ENCODE measurements at regions not wholly inside any gene's neighbourhood (a gene's known extent, or its start where the extent isn't known, plus 50 kb on each side); places are given as distances from the start of the nearest gene placed in this dataset.
A peak's percentile ranks its signal among the peaks of the same experiment; 100 is the strongest.

DNA sequence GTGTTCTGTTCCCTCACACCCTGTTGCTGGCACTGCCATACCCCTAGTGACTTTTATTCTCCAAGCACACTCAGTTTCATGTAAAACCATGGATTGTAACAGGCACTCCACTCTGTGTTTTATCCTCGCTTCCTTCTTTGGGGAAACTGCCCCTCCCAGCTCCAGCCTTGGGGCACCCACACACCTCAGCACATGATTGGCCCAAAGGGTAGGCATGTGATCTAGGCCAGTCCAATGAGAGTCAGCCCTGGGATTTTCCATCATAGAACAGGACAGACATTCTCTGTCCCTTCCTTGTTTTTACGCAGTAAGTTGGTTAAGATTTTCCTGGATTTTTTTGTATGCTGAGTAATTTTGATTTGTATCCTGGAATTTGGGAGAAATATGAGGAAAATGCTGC lies 115.4 kb downstream of the C16orf95 start:
- H3K4me3 ChIP-seq (replicated peaks in 1 of 4; ENCODE audit: control extremely low read depth in 1 of 4, insufficient read depth in 1 of 4, low read depth in 3 of 4, low read length in 4 of 4), result no peak overlapping the region
- no peaks in the 10 kb centered on the region for H4K20me1 ChIP-seq (ENCODE audit: control insufficient read depth, extremely low read depth, insufficient read depth, low read length)
- TF ChIP-seq CTCF (conservative IDR thresholded peaks at IDR 0.05 in 1 of 2, IDR thresholded peaks at IDR 0.05 in 1 of 2; ENCODE audit: low read depth in 1 of 2, low read length in 2 of 2), result no peak
- no peak for TF ChIP-seq EZH2 (IDR thresholded peaks at IDR 0.05; ENCODE audit: low read length, missing control alignments)
- peaks cover 27% of the 10 kb centered on the region for H3K4me1 ChIP-seq (ENCODE audit: control insufficient read depth, extremely low read depth, insufficient read depth, low read length)
- H3K9ac ChIP-seq (ENCODE audit: insufficient read depth, low read length), result peak overlapping the region; percentile 21
- H3K27me3 ChIP-seq (ENCODE audit: control insufficient read depth, insufficient read depth, low read length), result no peaks in the 10 kb centered on the region
- no peaks in the 10 kb centered on the region for H3K36me3 ChIP-seq (ENCODE audit: control insufficient read depth, insufficient read depth, low read length)
- H3K9me3 ChIP-seq (ENCODE audit: control insufficient read depth, insufficient read depth, low read depth, low read length), result no peaks in the 10 kb centered on the region
- H2AFZ ChIP-seq (ENCODE audit: low read length), result no peak overlapping the region
- no peak for DNase-seq (ENCODE audit: low read depth in 2 of 2)
- peak overlapping the region; percentile 67 for H3K27ac ChIP-seq (ENCODE audit: insufficient read depth, low read length)
- H3K79me2 ChIP-seq (ENCODE audit: control insufficient read depth, insufficient read depth, low read length), result no peaks in the 10 kb centered on the region
- no peak overlapping the region for H3K4me2 ChIP-seq (ENCODE audit: extremely low read depth, insufficient read depth, low read length)

GRCh38 chr16:87202346-87202745 lies 114.8 kb downstream of the C16orf95 start:
- H3K36me3 ChIP-seq (ENCODE audit: control insufficient read depth, insufficient read depth, low read length), result no peaks in the 10 kb centered on the region
- H3K4me1 ChIP-seq (ENCODE audit: control insufficient read depth, extremely low read depth, insufficient read depth, low read length), result peaks cover 33% of the 10 kb centered on the region
- no peak overlapping the region for H2AFZ ChIP-seq (ENCODE audit: low read length)
- no peaks in the 10 kb centered on the region for H3K27me3 ChIP-seq (ENCODE audit: control insufficient read depth, insufficient read depth, low read length)
- no peak overlapping the region for H3K4me3 ChIP-seq (replicated peaks in 1 of 4; ENCODE audit: control extremely low read depth in 1 of 4, insufficient read depth in 1 of 4, low read depth in 3 of 4, low read length in 4 of 4)
- H3K79me2 ChIP-seq (ENCODE audit: control insufficient read depth, insufficient read depth, low read length), result no peaks in the 10 kb centered on the region
- H3K4me2 ChIP-seq (ENCODE audit: extremely low read depth, insufficient read depth, low read length), result no peak overlapping the region
- TF ChIP-seq EZH2 (IDR thresholded peaks at IDR 0.05; ENCODE audit: low read length, missing control alignments) (no peak), CTCF (conservative IDR thresholded peaks at IDR 0.05 in 1 of 2, IDR thresholded peaks at IDR 0.05 in 1 of 2; ENCODE audit: low read depth in 1 of 2, low read length in 2 of 2) (no peak)
- no peaks in the 10 kb centered on the region for H3K9me3 ChIP-seq (ENCODE audit: control insufficient read depth, insufficient read depth, low read depth, low read length)
- no peaks in the 10 kb centered on the region for H4K20me1 ChIP-seq (ENCODE audit: control insufficient read depth, extremely low read depth, insufficient read depth, low read length)
- H3K27ac ChIP-seq (ENCODE audit: insufficient read depth, low read length), result peak overlapping the region; percentile 67
- peak overlapping the region; percentile 25 for H3K9ac ChIP-seq (ENCODE audit: insufficient read depth, low read length)
- peak; percentile 66 to 76 for DNase-seq (ENCODE audit: low read depth in 2 of 2)

DNA sequence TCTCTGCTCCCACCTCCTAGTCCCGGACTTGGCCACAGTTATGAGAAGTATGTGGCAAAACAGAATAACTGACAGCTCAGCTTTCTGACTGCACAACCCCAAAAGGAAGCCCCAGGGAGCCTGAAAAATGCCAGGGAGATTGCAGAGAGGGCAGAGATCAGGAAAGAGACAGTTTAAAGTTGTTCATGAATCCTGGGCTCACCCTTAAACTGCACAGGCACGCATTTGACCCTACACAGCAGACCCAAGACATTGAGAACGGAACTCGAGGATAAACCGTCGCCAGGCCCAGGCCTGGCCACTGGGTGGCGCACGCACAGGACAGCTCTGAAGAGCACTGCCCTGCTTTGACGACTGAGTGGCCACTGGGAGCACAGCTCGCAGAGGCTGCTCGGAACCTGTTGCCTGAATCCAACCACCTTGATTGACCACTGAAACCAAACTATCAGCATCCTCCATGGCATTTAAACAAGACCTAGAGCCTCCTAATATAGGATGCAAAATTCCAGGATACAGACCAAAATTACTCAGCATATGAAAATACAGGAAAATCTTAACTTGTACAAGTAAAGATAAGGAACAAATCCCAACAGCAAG lies 114.0 kb downstream of the C16orf95 start:
- no peaks in the 10 kb centered on the region for H3K9me3 ChIP-seq (ENCODE audit: control insufficient read depth, insufficient read depth, low read depth, low read length)
- H3K27me3 ChIP-seq (ENCODE audit: control insufficient read depth, insufficient read depth, low read length), result no peaks in the 10 kb centered on the region
- H3K27ac ChIP-seq (ENCODE audit: insufficient read depth, low read length), result peak overlapping the region; percentile 67
- H3K36me3 ChIP-seq (ENCODE audit: control insufficient read depth, insufficient read depth, low read length), result no peaks in the 10 kb centered on the region
- peak overlapping the region; percentile 62 for H3K4me2 ChIP-seq (ENCODE audit: extremely low read depth, insufficient read depth, low read length)
- H3K79me2 ChIP-seq (ENCODE audit: control insufficient read depth, insufficient read depth, low read length), result no peaks in the 10 kb centered on the region
- no peak overlapping the region for H3K4me3 ChIP-seq (replicated peaks in 1 of 4; ENCODE audit: control extremely low read depth in 1 of 4, insufficient read depth in 1 of 4, low read depth in 3 of 4, low read length in 4 of 4)
- peak; percentile 84 to 87 for DNase-seq (ENCODE audit: low read depth in 2 of 2)
- TF ChIP-seq EZH2 (IDR thresholded peaks at IDR 0.05; ENCODE audit: low read length, missing control alignments), result no peak
- peak; percentile 93 to 98 for TF ChIP-seq CTCF (conservative IDR thresholded peaks at IDR 0.05 in 1 of 2, IDR thresholded peaks at IDR 0.05 in 1 of 2; ENCODE audit: low read depth in 1 of 2, low read length in 2 of 2)
- H2AFZ ChIP-seq (ENCODE audit: low read length), result no peak overlapping the region
- H3K9ac ChIP-seq (ENCODE audit: insufficient read depth, low read length), result no peak overlapping the region
- H3K4me1 ChIP-seq (ENCODE audit: control insufficient read depth, extremely low read depth, insufficient read depth, low read length), result peaks cover 40% of the 10 kb centered on the region
- no peaks in the 10 kb centered on the region for H4K20me1 ChIP-seq (ENCODE audit: control insufficient read depth, extremely low read depth, insufficient read depth, low read length)
